ENCODE measurements at regions not wholly inside any gene's neighbourhood (a gene's known extent, or its start where the extent isn't known, plus 50 kb on each side); places are given as distances from the start of the nearest gene placed in this dataset.
"Not testable (repeated sequence)": the region's sequence is repeated elsewhere in the genome, so short reads cannot be mapped to it uniquely, and the experiment has no call there.

GRCh38 chr2:146415291-146415690 lies 1429.5 kb upstream of the ACVR2A start:
- no peak for DNase-seq

- DNase-seq = no peak
Measured at GRCh38 chr2:146414456-146414855, 1430.4 kb upstream of the ACVR2A start.

GRCh38 chr2:146413086-146413610 lies 1431.7 kb upstream of the ACVR2A start:
- DNase-seq = no peak

GRCh38 chr2:146412625-146413024 lies 1432.2 kb upstream of the ACVR2A start:
- DNase-seq = no peak

- not testable (repeated sequence) for DNase-seq
Measured at GRCh38 chr2:146405402-146406309, 1439.2 kb upstream of the ACVR2A start.

- DNase-seq = not testable (repeated sequence)
Measured at GRCh38 chr2:146403546-146404160, 1441.2 kb upstream of the ACVR2A start.

- DNase-seq = no peak
Measured at GRCh38 chr2:146392631-146393030, 1452.2 kb upstream of the ACVR2A start.

- DNase-seq = no peak
Measured at GRCh38 chr2:146392186-146392585, 1452.6 kb upstream of the ACVR2A start.

- DNase-seq = no peak
Measured at GRCh38 chr2:146388757-146389156, 1456.1 kb upstream of the ACVR2A start.

- no peak for DNase-seq
Measured at GRCh38 chr2:146386096-146386495, 1458.7 kb upstream of the ACVR2A start.

GRCh38 chr2:146385031-146385430 lies 1459.8 kb upstream of the ACVR2A start:
- no peak for DNase-seq

- no peak for DNase-seq
Measured at GRCh38 chr2:146376511-146377064, 1468.2 kb upstream of the ACVR2A start.

GRCh38 chr2:146374505-146374904 lies 1470.3 kb upstream of the ACVR2A start:
- no peak for DNase-seq

- DNase-seq = not testable (repeated sequence)
Measured at GRCh38 chr2:146371364-146371763, 1473.5 kb upstream of the ACVR2A start.

GRCh38 chr2:146370826-146371225 lies 1474.0 kb upstream of the ACVR2A start:
- no peak for DNase-seq

- no peak for DNase-seq
Measured at GRCh38 chr2:146366276-146366675, 1478.6 kb upstream of the ACVR2A start.

GRCh38 chr2:146365041-146365440 lies 1479.8 kb upstream of the ACVR2A start:
- DNase-seq = no peak

- no peak for DNase-seq
Measured at GRCh38 chr2:146363731-146364130, 1481.1 kb upstream of the ACVR2A start.

GRCh38 chr2:146351689-146352088 lies 1493.1 kb upstream of the ACVR2A start:
- no peak for DNase-seq

- no peak for DNase-seq
Measured at GRCh38 chr2:146349334-146349733, 1495.5 kb upstream of the ACVR2A start.

GRCh38 chr2:146324951-146325350 lies 1519.9 kb upstream of the ACVR2A start:
- no peak for DNase-seq

- no peak for DNase-seq
Measured at GRCh38 chr2:146323564-146323963, 1521.3 kb upstream of the ACVR2A start.

- DNase-seq = no peak
Measured at GRCh38 chr2:146321175-146321574, 1523.7 kb upstream of the ACVR2A start.

GRCh38 chr2:146317959-146318358 lies 1526.9 kb upstream of the ACVR2A start:
- no peak for DNase-seq

All from midbrain (tissue), 1 donor.